ELF-1 (cell line): ENCODE measurements at regions not wholly inside any gene's neighbourhood (a gene's known extent, or its start where the extent isn't known, plus 50 kb on each side); places are given as distances from the start of the nearest gene placed in this dataset.
A peak's percentile ranks its signal among the peaks of the same experiment; 100 is the strongest.
"Not testable (repeated sequence)": the region's sequence is repeated elsewhere in the genome, so short reads cannot be mapped to it uniquely, and the experiment has no call there.

Experiments used
- DNase-seq: peaks from one replicate; pipeline ENCODE4 v3.0.0-alpha.2; 2016; ENCODE audit warnings: low read depth, low spot score

DNA sequence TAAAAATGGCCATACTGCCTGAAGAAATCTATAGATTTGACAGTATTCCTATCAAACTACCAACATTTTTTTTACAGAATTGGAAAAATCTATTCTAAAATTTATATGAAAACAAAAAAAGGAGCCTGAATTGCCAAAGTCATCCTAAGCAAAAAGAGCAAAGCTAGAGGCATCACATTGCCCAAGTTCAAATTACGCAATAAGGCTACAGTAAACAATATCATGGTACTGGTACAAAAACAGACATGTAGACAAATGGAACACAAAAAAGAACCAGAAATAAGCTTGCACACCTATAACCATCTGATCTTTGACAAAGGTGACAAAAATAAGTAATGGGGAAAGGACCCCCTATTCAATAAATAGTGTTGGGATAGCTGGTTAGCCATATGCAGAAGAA is 50.2 kb upstream of the THSD7B start:
- DNase-seq: no peak

DNA sequence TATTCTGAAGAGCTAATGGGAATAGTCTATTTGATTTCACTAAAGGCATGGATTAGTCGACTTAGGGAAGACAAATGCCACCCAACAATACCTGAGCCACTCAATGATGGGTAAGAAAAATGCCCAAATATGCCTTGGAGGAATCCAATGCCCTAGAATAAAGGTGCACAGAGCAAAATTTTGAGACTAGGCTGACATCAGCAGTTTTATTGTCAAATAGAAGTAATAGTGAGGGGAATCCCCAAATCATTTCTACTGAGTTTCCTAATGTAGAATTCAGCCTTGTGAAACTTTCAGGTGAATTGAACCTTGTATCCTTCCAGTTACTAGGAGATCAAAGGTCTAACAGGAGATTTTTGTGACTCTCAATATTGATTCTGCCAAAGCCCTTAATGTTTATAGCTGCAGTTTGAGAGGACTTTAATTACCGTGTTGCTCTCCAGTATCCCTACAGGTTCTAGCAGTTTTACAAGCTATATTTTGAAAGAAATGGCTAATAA is 50.8 kb upstream of the THSD7B start:
- DNase-seq: no peak

DNA sequence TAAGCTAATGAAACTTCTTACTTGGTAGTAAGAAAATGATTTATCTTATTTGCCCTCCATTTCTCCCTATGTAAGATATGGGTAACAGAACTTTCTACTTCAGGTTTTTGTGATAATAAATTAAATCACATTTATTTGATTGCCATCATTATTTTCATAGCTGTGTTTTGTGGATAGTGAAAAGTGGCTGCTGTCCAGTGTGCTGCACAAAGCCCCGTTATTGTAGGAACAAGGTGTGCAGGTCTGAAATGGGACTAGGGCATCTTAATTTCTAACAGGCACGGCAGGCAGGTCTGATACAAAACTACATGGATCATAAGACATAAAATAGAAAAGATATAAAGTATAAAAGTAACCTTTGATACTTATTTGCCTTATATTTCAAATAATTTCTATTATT is 51.6 kb upstream of the THSD7B start:
- no peak for DNase-seq

DNA sequence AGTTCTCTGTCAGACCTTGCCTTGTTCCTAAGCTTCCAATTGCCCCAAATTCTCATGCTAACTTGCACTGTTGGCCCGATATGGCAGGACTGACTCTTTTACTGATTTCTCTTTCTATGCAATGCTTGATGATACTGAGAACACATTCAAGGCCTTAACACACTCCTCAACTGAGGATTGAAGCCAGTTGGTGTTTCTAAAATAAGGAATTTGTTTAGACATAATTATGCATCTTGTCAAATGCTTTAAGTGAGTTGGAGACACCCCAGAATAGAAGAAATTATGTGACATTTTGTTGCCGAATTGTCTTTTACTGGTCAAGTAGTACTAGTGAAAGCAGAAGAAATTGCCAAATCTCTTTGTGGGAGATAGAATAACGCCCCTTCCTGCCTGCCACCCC is 60.0 kb upstream of the THSD7B start:
- no peak for DNase-seq

DNA sequence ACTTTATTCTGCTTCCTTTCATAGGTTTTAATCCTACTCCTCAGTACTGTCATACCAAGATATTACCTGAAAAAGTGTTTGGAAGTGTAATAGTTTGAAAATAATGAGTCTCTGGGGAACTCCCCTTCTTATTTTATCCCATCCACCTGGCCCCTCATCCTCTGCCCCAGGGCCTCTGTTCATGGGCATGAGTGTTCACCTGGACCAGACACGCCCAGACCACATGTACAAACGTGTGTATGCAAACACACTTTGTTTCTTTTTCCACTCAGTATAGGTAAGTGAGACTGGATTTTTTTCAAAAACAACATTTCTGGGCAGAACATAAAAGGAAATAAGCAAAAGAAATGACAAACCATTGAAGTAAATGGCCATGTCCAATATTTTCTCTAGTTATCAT is 62.1 kb upstream of the THSD7B start:
- no peak for DNase-seq

DNA sequence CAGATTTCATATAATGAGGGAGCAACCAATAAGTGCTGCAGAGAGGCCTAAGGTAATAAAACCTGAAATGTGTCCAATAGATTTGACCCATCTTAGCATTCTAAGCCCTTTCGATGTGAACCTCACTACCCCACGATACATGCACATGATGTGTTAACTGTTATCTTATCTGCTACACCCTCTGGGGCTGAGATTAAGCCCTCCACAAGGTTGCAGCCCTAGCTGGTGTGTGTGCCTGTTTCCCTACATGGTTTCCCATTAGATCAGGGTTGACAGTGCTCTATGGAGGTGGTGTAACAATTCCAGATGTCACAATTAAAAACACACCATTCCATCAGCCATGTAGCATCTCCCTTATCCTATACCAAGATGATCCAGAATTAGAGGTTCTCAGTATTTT is 68.9 kb upstream of the THSD7B start:
- DNase-seq: no peak

DNA sequence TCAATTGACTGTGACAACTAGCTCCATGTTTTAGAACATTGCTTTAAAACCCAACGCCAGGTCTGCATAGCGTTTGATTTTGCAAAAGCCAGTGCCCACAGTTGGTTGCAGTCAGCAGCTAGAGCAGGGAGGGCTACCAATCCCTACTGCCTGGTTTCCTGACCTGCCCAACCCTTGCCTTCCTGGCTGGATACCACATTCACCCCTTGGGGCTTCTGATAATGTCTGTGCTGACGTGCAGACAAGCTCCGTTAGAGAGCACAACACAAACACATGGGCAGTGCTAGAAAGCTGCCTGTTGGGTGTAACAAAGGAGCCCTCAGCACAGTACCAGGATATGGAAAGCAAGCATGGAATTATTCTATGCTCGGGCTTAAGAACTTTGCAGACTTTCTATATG is 71.4 kb upstream of the THSD7B start:
- no peak for DNase-seq

DNA sequence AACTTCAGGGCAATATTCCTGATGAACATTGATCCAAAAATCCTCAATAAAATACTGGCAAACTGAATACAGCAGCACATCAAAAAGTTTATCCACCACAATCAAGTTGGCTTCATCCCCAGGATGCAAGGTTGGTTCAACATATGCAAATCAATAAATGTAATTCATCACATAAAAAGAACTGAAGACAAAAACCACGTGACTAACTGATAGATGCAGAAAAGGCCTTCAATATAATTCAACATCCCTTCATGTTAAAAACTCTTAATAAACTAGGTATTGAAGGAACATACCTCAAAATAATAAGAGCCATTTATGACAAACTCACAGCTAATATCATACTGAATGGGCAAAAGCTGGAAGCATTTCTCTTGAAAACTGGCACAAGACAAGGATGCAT is 85.3 kb upstream of the THSD7B start:
- DNase-seq: not testable (repeated sequence)

DNA sequence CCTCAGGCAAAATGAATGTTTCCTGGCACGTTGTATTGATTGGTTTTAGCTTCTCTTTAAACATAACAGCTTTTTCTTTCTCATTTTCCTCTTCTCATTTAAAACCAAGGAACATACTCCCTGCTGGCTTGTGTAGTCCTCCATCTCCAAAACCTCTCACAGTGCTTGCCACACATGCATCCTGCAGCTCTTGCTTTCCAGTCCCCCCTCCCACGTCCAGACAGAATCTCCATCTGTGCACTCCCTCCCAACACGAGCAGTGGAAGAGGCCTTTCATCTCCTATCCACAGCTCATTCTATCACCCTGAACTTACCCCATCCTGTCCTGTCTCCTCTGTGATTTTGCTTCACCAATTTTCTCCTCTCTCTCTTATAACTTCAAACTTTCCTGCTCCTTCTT is 99.6 kb upstream of the THSD7B start:
- no peak for DNase-seq

DNA sequence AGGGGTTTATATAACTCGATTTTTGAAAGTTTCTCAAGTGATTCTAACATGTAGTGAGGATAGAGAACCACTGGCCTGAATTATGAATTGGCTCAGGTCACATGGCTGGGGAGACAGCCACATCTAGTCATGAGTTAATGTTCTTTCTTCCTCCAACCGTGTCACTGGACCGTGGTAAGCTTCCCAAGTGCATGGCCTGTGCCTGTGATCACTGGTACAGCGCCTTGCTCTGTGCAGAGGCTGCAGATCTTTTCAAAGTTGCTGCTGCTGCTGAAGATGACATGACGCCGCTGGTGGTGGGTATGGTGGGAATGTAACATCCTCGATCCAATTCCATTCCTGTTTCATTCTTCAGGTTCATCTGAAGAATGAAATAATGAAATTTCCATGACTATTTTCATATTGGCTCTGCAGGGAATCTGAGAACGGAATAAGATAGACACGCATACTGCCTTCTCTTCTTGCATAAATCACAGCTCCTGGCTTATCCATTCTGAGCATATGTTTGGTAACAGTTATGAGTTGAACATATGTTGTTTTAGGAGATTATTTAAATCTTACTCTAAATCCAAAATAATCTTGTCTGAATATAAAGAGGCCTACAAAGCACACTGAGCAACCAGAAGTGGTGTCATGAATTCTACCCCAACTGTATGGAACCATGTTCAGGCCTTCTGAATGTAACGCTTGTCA is 100.5 kb upstream of the THSD7B start:
- DNase-seq: no peak

DNA sequence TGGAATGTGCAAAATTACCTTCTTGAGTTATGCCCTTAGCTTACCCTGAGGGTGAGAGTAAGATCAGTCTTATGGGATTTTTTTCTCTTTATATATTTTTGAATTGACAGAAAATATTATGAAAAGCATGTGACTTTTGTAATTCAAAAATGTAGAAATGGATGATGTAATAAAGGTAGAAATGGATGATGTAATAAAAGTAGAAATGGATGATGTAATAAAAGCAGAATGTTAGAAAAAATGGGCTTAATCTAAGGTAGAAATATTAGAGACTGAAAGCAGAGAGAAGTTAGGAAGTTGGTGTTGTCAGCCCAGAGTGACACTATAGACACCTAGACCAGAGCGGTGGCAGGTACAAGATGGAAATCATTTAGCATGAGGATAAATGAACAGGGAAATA is 107.1 kb upstream of the THSD7B start:
- no peak for DNase-seq

DNA sequence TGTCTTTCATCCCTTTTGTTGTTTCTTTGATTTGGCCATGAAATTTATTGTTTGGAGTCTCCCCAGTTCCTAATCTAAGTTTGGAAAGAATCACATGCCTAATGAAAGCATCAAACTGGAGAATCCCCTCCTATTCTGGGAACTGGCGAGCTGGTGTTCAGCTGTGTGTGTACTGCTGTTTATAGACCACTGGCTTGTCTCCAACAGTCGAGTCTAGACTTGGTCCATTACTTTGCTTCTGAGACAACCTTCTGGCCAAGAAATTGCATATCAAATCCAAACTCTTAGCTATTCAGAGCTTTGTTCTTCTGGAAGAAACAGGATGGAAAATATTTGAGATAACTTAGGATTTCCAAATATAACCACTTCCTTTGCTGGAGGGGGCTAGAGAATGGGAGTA is 111.5 kb upstream of the THSD7B start:
- no peak for DNase-seq

DNA sequence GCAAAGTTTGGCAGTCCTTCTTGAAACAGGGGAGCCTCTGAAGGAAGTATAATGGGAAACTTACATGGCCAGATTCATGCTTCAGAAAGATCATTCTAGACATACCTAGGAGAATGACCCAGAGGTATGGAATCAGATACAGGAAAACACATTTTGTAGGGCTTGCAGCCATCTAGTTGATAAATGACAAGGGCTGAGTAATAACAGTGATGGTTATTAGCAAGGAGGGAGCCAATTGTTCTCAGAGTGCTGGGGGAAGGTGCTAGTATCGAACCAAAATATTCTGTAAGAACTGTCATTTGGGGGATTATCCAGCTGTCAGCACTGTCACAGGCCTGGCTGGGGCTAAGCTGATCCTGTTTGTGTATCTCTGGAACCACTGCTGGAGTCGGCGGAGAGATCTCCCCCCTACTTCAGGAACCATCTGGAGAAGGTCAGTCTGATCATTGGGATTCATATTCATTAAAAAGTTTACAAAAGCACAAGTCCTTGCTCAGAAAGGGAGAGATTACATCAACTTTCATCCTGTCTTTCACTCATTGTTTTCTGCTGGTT is 113.8 kb upstream of the THSD7B start:
- no peak for DNase-seq

DNA sequence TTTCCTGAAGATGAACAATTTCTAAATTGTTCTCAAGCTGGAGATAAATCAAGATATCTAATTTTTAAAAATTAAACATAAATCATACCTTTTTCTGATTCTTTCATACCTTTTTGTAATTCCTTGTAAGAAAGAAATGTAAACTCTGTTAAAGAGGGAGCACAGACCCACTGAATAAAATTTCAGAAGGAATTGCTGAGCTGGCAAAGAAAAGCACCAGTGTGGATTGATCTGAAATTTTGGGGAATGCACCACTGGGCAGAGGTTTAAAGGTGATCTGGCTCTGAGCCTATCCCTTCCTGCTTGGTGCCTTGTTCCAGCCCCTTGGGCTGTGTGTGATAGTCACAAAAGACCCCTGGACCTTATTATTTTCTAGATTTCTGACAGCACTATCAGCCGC is 118.3 kb upstream of the THSD7B start:
- no peak for DNase-seq

DNA sequence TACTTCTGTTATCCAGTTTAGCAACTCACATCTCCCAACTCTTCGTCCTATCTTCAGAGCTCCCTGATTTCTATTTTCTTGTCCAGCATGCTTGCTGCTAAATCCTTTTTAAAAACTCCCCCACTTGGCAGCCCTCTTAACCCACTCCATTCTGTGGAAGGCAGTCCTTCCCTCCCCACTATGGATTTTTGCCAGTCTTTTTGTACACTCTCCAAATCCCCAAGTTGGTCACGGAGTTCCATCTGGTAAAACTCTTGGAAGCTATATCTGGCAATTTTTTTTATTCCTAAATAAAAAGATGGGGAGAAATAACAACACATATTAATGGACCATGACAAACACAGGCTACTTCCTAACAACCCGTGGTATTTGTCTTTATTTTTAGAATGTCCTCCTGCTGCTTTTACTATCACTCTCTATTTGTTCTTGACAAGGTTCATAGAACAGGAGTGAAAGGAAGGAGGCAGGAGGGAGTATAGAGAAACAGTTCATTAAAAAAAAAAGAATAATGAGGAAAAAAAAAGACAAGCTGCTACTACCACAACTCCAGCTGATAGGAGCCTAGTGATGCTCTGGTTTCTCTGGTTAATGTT is 120.0 kb upstream of the THSD7B start:
- DNase-seq: no peak

DNA sequence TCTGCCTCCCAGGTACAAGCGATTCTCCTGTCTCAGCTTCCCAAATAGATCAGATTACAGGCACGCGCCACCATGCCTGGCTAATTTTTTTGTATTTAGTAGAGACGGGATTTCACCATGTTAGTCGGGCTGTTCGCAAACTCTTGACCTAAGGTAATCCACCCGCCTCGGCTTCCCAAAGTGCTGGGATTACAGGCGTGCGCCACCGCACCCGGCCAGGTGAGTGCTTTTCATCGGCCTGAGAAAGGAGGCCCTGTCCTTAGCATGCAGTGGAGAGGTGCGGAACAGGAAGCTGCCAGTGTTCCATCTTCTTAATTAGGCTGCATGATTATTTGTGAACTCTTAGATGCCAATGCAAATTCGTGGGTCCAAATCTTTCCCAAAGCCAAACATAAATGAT is 125.7 kb upstream of the THSD7B start:
- DNase-seq: no peak

DNA sequence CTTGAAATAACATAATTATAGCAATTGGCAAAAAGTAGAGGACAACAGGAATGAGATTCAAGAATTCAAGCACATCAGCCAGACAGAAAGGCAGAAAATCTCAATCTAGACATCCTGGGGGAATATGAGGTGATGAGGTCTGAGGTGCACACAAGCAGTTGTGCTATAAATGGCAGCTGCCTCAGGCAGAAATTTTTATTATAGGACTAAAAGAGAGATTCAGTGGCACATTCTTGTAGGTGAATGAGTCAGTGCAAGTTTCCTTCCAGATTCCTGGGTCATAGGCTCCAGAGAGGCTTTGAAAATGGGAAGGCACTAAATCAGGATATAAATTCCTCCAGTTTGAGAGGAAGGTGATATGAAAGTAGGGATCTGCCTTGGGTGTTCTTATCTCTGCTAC is 127.2 kb upstream of the THSD7B start:
- DNase-seq: no peak

DNA sequence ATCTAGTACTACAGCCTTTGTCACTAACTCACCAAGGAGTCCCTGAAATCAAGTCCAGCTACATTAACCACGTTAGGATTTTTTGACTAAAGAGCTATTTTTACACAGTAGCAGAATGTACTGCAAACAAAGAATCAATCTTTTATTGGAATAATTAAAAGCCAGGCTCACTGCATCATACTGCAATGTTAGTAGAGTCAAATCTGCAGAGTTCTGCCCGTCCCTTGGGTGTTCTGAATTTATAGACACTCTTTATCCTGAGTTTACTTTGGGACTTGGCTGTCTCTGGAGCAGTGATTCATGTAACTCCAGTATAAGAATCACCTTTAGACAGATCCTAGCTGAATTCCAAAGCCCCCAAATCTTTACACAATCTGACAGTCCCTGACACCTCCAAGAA is 127.9 kb upstream of the THSD7B start:
- DNase-seq: no peak

DNA sequence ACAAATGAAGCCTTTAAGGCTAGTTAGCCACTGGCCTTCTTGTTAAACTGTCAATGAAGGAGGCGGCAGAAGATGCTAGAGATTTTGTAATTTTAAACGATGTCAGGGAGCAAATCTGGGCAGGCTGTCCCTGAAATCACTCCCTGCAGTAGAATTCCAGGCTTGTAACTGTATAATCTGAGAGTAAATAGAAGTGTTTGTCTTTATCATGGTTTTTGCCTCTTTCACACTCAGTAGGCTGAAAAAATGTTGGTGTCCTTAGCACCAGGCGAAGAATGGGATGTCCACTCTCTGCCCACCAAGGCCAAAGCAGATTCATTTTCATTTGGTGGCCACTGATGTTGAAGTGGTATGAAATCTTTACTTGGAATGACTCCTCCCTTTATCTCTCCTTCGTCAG is 136.9 kb upstream of the THSD7B start:
- no peak for DNase-seq

DNA sequence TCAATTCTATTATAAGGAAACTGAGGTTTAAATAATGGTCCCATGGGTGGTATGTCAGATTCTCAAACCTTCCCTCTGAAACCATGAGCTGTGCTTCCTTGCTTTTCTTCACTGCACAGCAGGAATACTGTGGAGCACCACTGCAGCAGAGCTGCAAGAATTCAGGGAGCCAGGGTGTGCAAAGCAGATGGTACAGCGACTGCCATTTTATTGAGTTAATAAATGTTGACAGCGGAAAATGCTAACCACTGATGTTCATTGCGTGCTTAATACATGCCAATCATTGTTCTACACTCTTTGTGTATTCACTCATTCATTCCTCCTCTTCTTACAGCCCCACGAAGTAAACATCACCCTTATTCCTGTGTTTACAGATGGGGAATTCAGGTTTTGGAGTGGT is 152.2 kb upstream of the THSD7B start:
- DNase-seq: no peak

DNA sequence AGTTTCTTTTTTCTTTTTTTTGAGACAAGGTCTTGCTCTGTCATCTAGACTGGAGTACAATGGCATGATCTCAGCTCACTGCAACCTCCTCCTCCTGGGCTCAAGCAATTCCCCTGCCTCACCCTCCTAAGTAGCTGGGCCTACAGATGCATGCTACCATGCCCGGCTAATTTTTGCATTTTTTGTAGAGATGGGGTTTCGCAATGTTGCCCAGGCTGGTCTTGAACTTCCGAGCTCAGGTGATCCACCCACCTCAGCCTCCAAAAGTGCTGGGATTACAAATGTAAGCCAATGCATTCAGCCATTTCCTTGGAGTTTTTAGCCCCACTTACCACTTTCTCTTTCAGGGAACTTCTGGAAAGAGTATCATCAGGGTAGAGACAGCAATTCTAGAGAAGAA is 153.3 kb upstream of the THSD7B start:
- DNase-seq: no peak

DNA sequence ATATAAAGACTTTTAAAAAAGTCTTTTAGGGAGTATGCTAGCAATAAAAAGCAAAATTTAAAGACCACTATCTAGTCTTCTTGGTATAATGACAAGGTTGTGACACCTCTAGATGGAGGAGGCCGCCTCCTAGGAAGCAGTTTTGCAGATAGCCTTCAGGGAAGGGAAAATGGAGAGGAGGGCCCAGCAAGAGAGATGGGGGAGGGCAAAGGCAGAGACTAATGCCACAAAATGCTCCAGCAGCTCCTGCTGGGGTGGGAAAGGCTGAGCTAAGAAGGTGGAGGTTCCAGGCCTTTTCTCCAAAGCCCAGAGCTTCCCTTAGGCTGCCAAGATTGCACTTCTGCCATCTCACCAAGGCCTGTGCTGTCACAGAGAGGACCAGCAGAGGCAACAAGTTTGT is 153.9 kb upstream of the THSD7B start:
- DNase-seq: no peak

DNA sequence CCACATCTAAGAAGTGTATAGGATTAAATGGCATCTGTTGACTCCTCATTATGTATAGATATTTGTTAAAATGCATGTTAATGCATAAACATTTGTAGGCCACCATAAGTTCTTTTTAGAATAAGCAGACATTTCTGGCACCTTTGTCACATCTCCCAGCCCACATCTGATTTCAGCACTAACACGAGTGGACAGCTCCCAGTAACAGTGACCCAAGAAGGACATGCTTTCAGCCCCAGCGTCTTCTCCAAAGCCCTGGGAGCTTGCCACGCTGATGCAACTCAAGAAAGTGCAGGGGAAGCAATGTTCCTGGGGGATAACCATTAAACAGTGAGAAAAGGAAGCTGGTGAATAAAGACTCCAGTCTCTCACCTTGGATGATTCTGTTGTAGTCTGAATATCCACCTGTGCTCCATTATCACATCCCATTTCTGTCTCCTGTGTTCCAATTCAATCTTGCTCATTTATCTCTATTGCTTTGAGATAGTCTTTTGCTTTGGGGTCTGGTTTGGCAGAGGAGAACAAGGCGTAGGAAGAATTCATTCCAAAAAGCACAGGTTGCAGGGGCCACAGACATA is 182.6 kb upstream of the THSD7B start:
- peak; percentile 11 for DNase-seq
